ENCODE measurements at regions not wholly inside any gene's neighbourhood (a gene's known extent, or its start where the extent isn't known, plus 50 kb on each side); places are given as distances from the start of the nearest gene placed in this dataset.
"Not testable (repeated sequence)": the region's sequence is repeated elsewhere in the genome, so short reads cannot be mapped to it uniquely, and the experiment has no call there.

DNA sequence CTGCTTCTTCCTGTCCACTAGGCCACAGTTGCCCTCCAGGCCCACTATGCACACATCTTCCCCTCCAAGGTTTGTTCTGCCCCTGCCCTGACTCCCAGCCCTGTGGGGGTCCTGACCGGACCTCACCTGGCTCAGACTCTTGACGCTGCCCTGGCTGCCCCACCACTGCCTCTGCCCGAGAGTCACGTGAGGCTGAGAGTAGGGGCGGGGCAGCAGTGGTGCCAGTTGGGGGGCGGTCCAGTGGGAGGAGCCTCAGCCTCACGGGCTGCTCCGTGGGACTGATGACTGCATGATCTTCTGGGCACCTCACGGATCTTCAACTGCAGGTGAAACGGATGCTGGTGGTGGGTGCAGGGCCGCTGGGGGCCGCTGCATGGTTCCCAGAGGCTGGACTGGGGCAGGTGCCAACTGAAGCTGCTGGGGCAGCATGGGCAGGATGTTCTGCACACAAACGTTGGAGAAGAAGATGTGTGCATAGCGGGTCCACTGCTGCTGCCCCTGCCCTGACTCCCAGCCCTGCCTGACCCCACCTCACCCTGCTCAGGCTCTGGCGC is 77.6 kb downstream of the HHIPL2 start:
- WGBS, 2 donors, result 82% methylated on average over 6 to 15 of the region's 15 CpGs
- H3K36me3 ChIP-seq; intact Hi-C loops (cut with DNase I); FAIRE-seq; H3K4me3 ChIP-seq; DNase-seq; H3K9me3 ChIP-seq; H3K27me3 ChIP-seq; ATAC-seq; H3K27ac ChIP-seq: not testable (repeated sequence)
- H3K4me1 ChIP-seq, result peaks cover 5 to 14% (median 10%) of the 10 kb centered on the region in 3 donors

DNA sequence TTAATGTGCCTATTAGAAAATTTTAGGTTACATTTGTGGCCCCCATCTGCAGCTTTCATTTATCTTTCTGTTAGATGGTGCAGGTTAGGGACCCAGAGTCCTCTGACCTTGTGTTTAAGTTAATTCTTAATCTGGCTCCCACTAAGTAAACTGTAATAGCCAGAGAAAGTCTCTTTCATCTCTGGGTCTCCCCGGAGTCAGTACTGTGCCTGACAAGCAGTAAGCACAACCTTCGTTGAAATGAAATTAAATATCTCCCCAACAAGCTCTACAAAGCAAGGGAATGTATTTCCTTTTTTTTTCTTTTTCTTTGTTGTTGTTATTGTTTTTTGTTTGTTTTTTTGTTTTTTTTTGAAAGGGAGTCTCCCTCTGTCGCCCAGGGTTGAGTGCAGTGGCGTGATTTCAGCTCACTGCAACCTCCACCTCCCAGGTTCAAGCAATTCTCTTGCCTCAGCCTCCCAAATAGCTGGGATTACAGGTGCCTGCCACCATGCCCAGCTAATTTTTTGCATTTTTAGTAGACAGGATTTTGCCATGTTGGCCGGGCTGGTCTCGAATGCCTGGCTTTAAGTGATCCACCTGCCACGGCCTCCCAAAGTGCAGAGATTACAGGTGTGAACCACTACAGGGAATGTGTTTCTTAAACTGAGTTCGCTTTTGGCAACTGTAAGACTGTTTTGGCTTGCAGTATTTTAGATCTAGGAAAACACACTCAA is 81.6 kb downstream of the HHIPL2 start:
- Histone ChIP-seq H3K27me3 (no peaks in the 10 kb centered on the region), H3K4me1 (peaks cover 5 to 14% (median 10%) of the 10 kb centered on the region in 3 donors), H3K9me3 (no peaks in the 10 kb centered on the region), H3K4me3 (peak overlapping the region in 2 of 4 donors; percentile 31 to 36), H3K27ac (peak overlapping the region; percentile 71 to 93 (median 89)), H3K36me3 (no peaks in the 10 kb centered on the region)
- no peak for DNase-seq
- ATAC-seq, result peak in 3 of 4 donors; percentile 34 to 57 (median 55)
- intact Hi-C loops (cut with DNase I), result loop anchor here in 2 of 3 donors (5.0 to 10.0 kb wide), 2 partner anchors 166 to 168 kb away; no protein-coding TSS in a partner anchor
- 72 to 73% methylated on average over 8 of the region's 8 CpGs for WGBS, 2 donors
- no peak for FAIRE-seq
- TF ChIP-seq, protein P1, sequence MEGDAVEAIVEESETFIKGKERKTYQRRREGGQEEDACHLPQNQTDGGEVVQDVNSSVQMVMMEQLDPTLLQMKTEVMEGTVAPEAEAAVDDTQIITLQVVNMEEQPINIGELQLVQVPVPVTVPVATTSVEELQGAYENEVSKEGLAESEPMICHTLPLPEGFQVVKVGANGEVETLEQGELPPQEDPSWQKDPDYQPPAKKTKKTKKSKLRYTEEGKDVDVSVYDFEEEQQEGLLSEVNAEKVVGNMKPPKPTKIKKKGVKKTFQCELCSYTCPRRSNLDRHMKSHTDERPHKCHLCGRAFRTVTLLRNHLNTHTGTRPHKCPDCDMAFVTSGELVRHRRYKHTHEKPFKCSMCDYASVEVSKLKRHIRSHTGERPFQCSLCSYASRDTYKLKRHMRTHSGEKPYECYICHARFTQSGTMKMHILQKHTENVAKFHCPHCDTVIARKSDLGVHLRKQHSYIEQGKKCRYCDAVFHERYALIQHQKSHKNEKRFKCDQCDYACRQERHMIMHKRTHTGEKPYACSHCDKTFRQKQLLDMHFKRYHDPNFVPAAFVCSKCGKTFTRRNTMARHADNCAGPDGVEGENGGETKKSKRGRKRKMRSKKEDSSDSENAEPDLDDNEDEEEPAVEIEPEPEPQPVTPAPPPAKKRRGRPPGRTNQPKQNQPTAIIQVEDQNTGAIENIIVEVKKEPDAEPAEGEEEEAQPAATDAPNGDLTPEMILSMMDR (IDR thresholded peaks at IDR 0.05), result no peak

DNA sequence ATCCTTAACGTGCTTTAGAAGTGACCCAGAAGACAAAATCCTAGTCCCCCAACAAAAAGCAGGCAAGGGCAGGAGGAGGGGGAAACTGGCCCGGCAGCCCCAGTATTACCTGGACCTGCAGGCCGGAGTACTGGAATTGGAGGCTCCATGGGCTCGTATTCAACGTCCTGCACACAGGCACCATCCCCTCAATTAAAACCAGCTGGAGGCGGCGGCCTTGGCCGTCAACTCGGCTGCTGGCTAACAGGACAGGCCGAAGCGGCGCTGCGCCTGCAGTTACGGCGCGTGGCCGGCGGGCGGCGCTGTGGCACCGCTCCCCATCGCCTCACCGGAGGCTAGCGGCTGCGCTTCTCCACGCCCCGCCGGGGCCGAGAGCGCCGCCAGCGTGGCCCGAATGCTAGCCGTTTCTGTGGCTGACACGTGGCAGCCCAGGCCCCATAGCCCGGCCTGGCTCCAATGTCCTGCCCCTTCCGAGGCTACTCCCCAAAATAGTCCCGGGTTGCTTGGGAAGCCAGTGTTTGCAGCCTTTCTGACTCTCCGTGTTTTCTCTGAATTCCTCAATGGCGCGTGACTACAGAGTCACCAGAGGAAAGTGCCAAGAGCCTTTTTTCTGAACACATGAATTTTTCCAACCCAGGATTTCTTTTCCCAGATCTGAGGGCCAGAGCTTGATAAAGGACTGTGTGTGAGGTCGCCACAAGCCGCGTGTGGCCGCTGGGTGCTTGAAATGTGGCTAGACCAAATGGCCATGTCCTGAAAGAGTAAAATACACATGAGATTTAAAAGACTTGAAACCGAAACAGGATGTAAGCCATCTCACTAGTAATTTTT is 82.5 kb downstream of the HHIPL2 start:
- intact Hi-C loops (cut with DNase I), result loop anchor here in 2 of 3 donors (5.0 to 10.0 kb wide), 2 partner anchors 167 to 169 kb away; no protein-coding TSS in a partner anchor
- TF ChIP-seq, protein P1 (IDR thresholded peaks at IDR 0.05), result peak; percentile 99 to 100 (median 100)
- FAIRE-seq, result no peak
- Histone ChIP-seq H3K4me1 (peaks cover 5 to 14% (median 10%) of the 10 kb centered on the region in 3 donors), H3K36me3 (no peaks in the 10 kb centered on the region), H3K27me3 (no peaks in the 10 kb centered on the region), H3K27ac (peak overlapping the region; percentile 71 to 93 (median 89)), H3K4me3 (peak overlapping the region in 3 of 4 donors; percentile 6 to 36 (median 31)), H3K9me3 (no peaks in the 10 kb centered on the region)
- DNase-seq, result peak; percentile 89 to 97 (median 96)
- 0 to 1% methylated on average over 39 to 46 of the region's 46 CpGs for WGBS, 2 donors
- ATAC-seq, result peak; percentile 95 to 98 (median 98)

DNA sequence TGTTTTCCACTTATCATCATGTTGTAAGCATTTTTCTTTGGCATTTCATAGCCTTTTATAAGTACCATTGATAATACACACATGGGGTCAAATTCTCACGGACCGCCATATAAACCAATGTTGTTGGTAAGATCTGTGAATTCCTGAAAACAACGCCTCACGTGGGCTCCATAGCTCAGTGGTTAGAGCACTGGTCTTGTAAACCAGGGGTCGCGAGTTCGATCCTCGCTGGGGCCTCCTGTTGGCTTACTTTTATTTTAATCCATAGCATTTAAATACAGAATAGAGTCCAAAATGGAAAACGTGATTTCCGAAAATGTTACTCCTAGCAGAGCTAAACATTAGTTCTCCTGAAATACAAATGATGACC is 83.1 kb downstream of the HHIPL2 start:
- Histone ChIP-seq H3K9me3 (no peaks in the 10 kb centered on the region), H3K27ac (peak overlapping the region; percentile 71 to 93 (median 89)), H3K27me3 (no peaks in the 10 kb centered on the region), H3K36me3 (no peaks in the 10 kb centered on the region), H3K4me3 (peak overlapping the region in 2 of 4 donors; percentile 31 to 36), H3K4me1 (peaks cover 5 to 14% (median 10%) of the 10 kb centered on the region in 3 donors)
- WGBS, 2 donors, result 24 to 29% methylated on average over 10 of the region's 10 CpGs
- no peak for FAIRE-seq
- peak; percentile 8 to 48 (median 38) for ATAC-seq
- intact Hi-C loops (cut with DNase I), result loop anchor here in 2 of 3 donors (5.0 to 10.0 kb wide), 2 partner anchors 167 to 170 kb away; no protein-coding TSS in a partner anchor
- TF ChIP-seq, protein P1 (IDR thresholded peaks at IDR 0.05), result no peak
- peak in 4 of 6 donors; percentile 16 to 70 (median 50) for DNase-seq
